NCI-H460 (cell line): ENCODE measurements at regions not wholly inside any gene's neighbourhood (a gene's known extent, or its start where the extent isn't known, plus 50 kb on each side); places are given as distances from the start of the nearest gene placed in this dataset.

Experiments
- DNase-seq: peaks from one replicate; pipeline ENCODE4 v3.0.0-alpha.2; 2016; ENCODE audit warnings: low read depth; ENCODE audit errors: extremely low read depth

DNA sequence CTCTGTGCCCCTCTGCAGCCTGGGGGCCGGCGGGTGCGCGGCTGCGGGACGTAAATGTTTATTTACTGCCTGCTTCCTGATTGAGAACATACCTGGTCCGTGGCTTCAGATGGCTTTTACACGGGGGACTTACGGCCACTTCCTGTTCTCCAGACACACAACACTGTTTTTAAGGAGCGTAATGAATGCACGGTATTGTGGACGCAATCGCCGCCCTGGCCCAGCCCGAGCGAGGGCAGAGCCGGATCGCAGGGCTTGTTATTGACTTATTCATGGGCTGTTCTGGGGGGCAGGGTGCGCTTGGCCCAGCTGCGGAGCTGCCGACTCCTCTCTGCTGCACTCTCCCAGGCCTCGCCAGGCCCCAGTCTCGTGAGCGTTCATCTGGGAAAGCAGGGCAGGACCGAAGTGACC lies 52.8 kb upstream of the ACTRT2 start:
- DNase-seq: no peak

DNA sequence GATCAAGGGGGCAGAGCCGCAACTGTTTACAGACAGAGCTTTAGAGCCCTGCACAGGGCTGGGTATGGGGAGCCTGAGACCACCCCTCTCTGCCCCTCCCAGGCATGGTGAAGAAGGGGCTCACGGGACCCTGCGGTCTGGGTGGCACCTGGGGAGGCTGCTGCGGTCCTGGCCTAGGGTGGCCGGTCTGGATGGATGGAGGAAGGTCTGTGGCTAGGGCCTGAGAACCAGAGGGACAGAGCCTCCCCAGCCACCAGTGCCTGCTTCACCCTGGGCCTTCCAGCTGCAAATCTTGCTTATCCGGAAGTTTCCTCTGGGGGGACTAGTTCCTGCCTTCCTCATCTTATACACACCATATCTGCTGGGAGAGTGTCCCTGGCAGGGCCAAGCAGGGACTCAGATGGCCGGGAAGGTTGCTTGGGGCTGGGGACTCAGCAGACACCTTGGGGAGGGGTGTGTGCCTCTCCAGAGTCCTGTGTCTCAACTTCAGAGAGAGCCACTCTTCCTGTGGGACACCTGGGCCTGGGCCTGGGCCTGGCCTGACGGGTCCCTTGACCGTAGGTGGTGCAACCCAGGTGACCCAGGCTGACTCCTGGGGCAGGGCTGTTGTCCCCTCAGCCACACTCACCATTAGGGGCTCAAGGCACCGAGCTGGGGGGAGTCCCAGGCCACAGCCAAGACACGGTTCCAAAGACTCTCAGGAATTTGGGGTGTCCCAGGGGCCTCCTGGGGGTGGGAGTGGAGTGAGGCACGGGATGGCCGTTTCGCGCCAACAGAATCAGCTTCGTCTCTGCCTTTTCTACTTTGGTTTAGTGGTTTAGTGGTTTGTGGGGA lies 52.0 kb upstream of the ACTRT2 start:
- DNase-seq: no peak

DNA sequence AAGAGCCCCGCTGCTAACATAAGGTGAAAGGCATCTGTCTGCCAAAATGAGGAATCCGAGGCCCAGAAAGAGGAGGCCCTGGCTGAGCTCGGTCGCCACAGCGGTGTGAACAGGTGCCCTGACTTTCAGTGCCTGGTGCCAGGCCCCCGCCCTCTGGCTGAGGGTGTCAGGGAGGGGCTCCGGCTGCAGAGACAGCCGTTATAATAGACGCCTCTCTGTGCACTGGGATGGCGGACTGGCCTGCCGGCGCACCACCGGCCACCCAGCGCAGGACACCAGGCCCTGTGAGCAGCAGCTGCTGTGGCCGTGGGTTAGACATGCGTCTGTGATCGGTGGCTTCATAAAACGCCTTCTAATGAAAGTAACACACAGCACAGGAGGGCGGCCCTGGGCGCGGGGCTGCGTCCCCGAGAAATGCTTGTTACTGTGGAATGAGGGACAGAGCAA lies 51.4 kb upstream of the ACTRT2 start:
- DNase-seq: no peak

DNA sequence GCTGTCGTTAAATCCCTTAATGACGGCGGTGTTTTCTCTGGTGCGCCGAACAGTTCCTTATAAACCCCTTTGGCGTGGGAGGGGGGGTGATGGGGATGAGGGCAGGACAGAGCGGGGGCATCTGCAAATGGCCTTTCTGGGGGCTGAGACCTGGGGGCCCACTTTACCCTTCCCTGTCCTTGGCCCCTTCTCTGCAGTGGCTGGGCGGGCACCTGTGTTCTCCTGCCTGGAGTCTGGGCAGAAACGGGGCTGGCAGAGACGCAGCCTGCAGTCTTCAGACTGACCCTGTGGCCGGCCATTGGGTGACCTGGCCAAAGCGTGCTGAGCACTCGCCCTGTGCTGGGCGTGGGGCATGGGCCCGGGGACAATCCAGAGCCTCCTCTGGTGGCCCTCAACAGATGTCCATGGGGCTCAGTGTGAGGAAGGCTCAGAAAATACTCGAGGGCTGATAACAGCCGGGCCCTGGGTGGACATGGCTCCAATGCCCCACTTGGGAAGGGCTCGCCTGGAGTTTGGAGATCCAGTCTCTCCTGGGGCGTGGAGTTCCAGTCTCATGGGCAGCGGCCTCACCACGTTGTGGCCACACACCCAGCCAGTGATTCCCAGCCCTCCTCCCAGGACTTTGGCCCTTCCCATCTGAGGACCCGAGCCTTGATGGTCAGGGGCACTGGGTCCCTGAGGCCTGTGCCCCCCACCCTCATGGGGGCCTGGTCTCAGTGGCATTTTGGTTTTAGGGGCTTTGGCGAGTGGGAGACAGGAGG lies 50.8 kb upstream of the ACTRT2 start:
- DNase-seq: no peak

DNA sequence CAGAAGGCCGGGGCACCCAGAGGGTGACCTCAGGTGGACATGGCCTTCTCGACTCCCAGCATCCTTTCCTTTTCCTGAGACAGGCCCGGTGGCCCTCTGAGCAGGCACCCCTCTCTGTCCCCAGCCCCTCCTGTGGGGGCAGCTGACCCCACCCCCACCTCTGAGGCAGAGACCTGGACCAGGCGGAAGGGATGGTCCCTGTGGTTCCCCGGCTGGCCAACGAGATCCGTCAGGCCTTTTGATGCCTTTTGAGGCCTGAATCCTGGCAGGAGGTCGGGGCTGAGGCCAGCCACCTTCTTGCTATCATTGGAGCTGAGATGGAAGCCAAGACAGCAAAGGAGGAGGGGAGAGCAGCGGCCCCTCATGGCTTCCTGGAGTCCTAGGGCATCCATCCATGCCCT lies 50.2 kb upstream of the ACTRT2 start:
- DNase-seq: no peak
